Panc1 (cell line): ENCODE measurements at regions not wholly inside any gene's neighbourhood (a gene's known extent, or its start where the extent isn't known, plus 50 kb on each side); places are given as distances from the start of the nearest gene placed in this dataset.

Experiments
- ATAC-seq: fragments of 200-7000 bp; cut with Tn5 transposase; 2 replicates; pipeline ENCODE4 v1.9.1; 2020; ENCODE audit warnings: mild to moderate bottlenecking, moderate library complexity
- BruUV-seq: library from RNA; stranded (reverse); fragments of 400-500 nt; replicated peaks from 2 replicates; lab custom pipeline; 2021; lab: Mats Ljungman, UMichigan
- CTCF ChIA-PET: fragments of 300-600 bp; sonication (Branson Sonifier 250); formaldehyde crosslinking; loops from one replicate; lab custom pipeline; 2022; ENCODE audit warnings: antibody characterized with exemption; lab: Charles Lee
- POLR2A ChIA-PET: fragments of 300-600 bp; sonication (Branson Sonifier 250); formaldehyde crosslinking; loops from one replicate; lab custom pipeline; 2022; ENCODE audit warnings: antibody characterized with exemption; lab: Charles Lee
- DNase-seq: peaks from one replicate; pipeline ENCODE4 v3.0.0-alpha.2; 2010; ENCODE audit warnings: low read depth, low spot score
- H3K27ac ChIP-seq: 2 replicates; pipeline ENCODE4 v1.5.1; 2011; ENCODE audit warnings: mild to moderate bottlenecking, low read length, inconsistent platforms
- H3K27me3 ChIP-seq: fragments of 200-500 bp; sonication (Bioruptor generic); 2 replicates; pipeline ENCODE4 v1.6.0; 2014; ENCODE audit warnings: low read length, inconsistent platforms; ENCODE audit not compliant: control insufficient read depth, insufficient read depth
- H3K36me3 ChIP-seq: fragments of 200-500 bp; sonication (Bioruptor generic); 2 replicates; pipeline ENCODE4 v1.5.1; 2014; ENCODE audit warnings: inconsistent platforms, mild to moderate bottlenecking, low read length, moderate library complexity; ENCODE audit not compliant: control insufficient read depth, insufficient read depth
- H3K4me1 ChIP-seq: 2 replicates; pipeline ENCODE4 v1.5.1; 2011; ENCODE audit warnings: inconsistent platforms, mild to moderate bottlenecking, low read length, moderate library complexity; ENCODE audit not compliant: control insufficient read depth, insufficient read depth
- H3K4me3 ChIP-seq, 2 experiments: 2 replicates each; pipeline ENCODE4 v1.5.1; 2011 to 2012; ENCODE audit warnings: low read depth in 2 of 2, low read length in 2 of 2, mild to moderate bottlenecking in 2 of 2, inconsistent platforms in 1 of 2, moderate library complexity in 1 of 2
- H3K9me3 ChIP-seq: fragments of 200-500 bp; sonication (Bioruptor generic); 2 replicates; pipeline ENCODE4 v1.5.1; 2014; ENCODE audit warnings: low read depth, mild to moderate bottlenecking, inconsistent platforms, low read length, moderate library complexity; ENCODE audit not compliant: control insufficient read depth, insufficient read depth
- POLR2AphosphoS5 ChIP-seq: IDR thresholded peaks from 2 replicates; pipeline ENCODE4 v1.6.1; 2012; ENCODE audit warnings: mild to moderate bottlenecking, low read depth, low read length, moderate library complexity
- SIN3A ChIP-seq: IDR thresholded peaks from 2 replicates; pipeline ENCODE4 v1.6.1; 2012; ENCODE audit warnings: low read depth, mild to moderate bottlenecking, low read length, moderate library complexity, borderline replicate concordance; ENCODE audit not compliant: insufficient read depth
- TCF7L2 ChIP-seq: IDR thresholded peaks from 2 replicates; pipeline ENCODE4 v1.6.1; 2011; ENCODE audit warnings: mild to moderate bottlenecking, low read depth, low read length, inconsistent platforms
- in situ Hi-C: cut with HindIII; loops from 2 replicates; pipeline ENCODE4 v1.10.0; 2016; ENCODE audit warnings: low sequenced_read_pairs, low pct_unique_long_range_greater_than_20kb
- intact Hi-C: fragments of 100-400 bp; cut with micrococcal nuclease; formaldehyde crosslinking; loops from one replicate; pipeline ENCODE4 v1.10.0; 2022; ENCODE audit not compliant: unreplicated experiment
- TF ChIP-seq, protein P1 (sequence below), 2 experiments: IDR thresholded peaks; 2 replicates each; pipeline ENCODE4 v1.6.1; 2011 to 2012; ENCODE audit warnings: low read depth in 2 of 2, control low read depth in 1 of 2, low read length in 1 of 2, mild to moderate bottlenecking in 1 of 2, moderate library complexity in 1 of 2; ENCODE audit not compliant: insufficient read depth in 1 of 2
- TF ChIP-seq, protein P2 (sequence below): fragments of 450-650 bp; IDR thresholded peaks from 2 replicates; pipeline ENCODE4 v1.5.1; 2017; ENCODE audit warnings: mild to moderate bottlenecking

DNA sequence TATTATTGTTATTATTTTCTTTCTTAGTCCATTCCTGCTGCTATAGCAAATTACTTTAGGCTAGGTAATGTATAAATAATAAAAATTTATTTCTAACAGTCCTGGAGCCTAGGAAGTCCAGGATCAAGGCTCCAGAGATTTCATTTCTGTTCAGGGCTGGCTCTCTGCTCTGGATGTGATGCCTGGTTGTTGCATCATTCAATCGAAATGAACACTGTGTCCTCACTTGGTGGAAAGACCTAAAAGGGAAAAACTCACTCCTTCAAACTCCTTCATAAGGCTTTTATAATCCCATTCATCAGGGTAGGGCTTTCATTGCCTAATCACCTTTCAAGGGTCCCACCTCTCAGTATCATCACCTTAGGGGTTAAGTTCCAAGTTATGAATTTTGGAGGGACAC is 395.0 kb downstream of the EFNB2 start:
- ChIA-PET CTCF (no interaction called here), POLR2A (no interaction called here)
- ATAC-seq = no peak
- no peak for DNase-seq
- H3K27me3 ChIP-seq = no peaks in the 10 kb centered on the region
- H3K4me1 ChIP-seq = no peaks in the 10 kb centered on the region
- no peaks in the 10 kb centered on the region for H3K9me3 ChIP-seq
- no TSS peak for BruUV-seq
- H3K36me3 ChIP-seq = no peaks in the 10 kb centered on the region
- H3K27ac ChIP-seq = no peak overlapping the region
- intact Hi-C loops = no loop called here
- H3K4me3 ChIP-seq = no peak overlapping the region
- TF ChIP-seq SIN3A = no peak
- in situ Hi-C loops = no loop called here

DNA sequence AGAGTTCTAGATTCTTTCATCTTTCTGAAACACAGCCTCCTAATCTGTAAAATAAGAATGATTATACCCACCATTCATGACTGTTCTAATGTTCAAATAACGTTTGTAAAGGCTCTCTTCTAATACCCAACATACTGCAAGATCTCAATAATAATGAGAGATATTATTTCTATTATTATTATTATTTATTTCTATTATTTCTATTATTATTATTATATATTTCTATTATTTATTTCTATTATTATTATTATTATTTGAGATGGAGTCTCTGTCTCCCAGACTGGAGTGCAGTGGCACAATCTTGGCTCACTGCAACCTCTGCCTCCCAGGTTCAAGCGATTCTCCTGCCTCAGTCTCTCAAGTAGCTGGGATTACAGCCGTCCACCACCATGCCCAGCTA is 395.5 kb downstream of the EFNB2 start:
- intact Hi-C loops = no loop called here
- CTCF ChIA-PET = no interaction called here
- no peak for DNase-seq

DNA sequence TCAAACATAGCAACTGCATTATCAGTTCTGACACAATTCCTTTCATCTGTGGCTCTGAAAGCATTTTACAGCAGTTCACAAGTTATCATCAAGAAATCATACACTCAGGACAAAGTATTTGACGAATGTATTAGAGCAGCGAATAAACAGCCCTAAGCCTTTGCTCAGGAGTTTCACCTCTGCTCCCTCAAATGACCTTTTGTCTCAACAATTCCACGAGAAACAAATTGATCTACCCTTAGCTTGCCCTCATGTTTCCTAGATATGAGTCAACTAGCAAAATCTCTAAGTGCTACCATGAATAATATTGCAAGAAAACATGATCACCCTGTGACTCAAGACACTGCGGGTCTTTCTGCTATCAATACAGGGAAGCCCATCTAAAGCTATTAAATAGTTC is 396.1 kb downstream of the EFNB2 start:
- POLR2A ChIA-PET = no interaction called here
- CTCF ChIA-PET = no interaction called here
- no peaks in the 10 kb centered on the region for H3K9me3 ChIP-seq
- intact Hi-C loops = no loop called here
- in situ Hi-C loops = no loop called here
- H3K36me3 ChIP-seq = no peaks in the 10 kb centered on the region
- ATAC-seq (no peak), DNase-seq (no peak)
- no peak overlapping the region for H3K27ac ChIP-seq
- TF ChIP-seq, protein P1, sequence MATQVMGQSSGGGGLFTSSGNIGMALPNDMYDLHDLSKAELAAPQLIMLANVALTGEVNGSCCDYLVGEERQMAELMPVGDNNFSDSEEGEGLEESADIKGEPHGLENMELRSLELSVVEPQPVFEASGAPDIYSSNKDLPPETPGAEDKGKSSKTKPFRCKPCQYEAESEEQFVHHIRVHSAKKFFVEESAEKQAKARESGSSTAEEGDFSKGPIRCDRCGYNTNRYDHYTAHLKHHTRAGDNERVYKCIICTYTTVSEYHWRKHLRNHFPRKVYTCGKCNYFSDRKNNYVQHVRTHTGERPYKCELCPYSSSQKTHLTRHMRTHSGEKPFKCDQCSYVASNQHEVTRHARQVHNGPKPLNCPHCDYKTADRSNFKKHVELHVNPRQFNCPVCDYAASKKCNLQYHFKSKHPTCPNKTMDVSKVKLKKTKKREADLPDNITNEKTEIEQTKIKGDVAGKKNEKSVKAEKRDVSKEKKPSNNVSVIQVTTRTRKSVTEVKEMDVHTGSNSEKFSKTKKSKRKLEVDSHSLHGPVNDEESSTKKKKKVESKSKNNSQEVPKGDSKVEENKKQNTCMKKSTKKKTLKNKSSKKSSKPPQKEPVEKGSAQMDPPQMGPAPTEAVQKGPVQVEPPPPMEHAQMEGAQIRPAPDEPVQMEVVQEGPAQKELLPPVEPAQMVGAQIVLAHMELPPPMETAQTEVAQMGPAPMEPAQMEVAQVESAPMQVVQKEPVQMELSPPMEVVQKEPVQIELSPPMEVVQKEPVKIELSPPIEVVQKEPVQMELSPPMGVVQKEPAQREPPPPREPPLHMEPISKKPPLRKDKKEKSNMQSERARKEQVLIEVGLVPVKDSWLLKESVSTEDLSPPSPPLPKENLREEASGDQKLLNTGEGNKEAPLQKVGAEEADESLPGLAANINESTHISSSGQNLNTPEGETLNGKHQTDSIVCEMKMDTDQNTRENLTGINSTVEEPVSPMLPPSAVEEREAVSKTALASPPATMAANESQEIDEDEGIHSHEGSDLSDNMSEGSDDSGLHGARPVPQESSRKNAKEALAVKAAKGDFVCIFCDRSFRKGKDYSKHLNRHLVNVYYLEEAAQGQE (IDR thresholded peaks at IDR 0.05; ENCODE audit: insufficient read depth in 1 of 2, low read depth in 2 of 2, low read length in 1 of 2) = no peak
- TF ChIP-seq TCF7L2 = no peak
- H3K27me3 ChIP-seq = no peaks in the 10 kb centered on the region
- H3K4me1 ChIP-seq = no peaks in the 10 kb centered on the region
- no peak overlapping the region for H3K4me3 ChIP-seq
- BruUV-seq = no TSS peak

More for the DNA sequence above, 395.5 kb downstream of the EFNB2 start:
- Histone ChIP-seq H3K4me1 (no peaks in the 10 kb centered on the region), H3K36me3 (no peaks in the 10 kb centered on the region), H3K27me3 (no peaks in the 10 kb centered on the region), H3K4me3 (no peak overlapping the region), H3K9me3 (no peaks in the 10 kb centered on the region), H3K27ac (no peak overlapping the region)
- POLR2A ChIA-PET = no interaction called here
- ATAC-seq = no peak
- in situ Hi-C loops = no loop called here
- BruUV-seq = no TSS peak
- no peak for TF ChIP-seq TCF7L2
- TF ChIP-seq SIN3A = no peak
- TF ChIP-seq POLR2AphosphoS5 = no peak
- TF ChIP-seq, protein P2, sequence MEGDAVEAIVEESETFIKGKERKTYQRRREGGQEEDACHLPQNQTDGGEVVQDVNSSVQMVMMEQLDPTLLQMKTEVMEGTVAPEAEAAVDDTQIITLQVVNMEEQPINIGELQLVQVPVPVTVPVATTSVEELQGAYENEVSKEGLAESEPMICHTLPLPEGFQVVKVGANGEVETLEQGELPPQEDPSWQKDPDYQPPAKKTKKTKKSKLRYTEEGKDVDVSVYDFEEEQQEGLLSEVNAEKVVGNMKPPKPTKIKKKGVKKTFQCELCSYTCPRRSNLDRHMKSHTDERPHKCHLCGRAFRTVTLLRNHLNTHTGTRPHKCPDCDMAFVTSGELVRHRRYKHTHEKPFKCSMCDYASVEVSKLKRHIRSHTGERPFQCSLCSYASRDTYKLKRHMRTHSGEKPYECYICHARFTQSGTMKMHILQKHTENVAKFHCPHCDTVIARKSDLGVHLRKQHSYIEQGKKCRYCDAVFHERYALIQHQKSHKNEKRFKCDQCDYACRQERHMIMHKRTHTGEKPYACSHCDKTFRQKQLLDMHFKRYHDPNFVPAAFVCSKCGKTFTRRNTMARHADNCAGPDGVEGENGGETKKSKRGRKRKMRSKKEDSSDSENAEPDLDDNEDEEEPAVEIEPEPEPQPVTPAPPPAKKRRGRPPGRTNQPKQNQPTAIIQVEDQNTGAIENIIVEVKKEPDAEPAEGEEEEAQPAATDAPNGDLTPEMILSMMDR = no peak
- TF ChIP-seq, protein P1 (IDR thresholded peaks at IDR 0.05; ENCODE audit: insufficient read depth in 1 of 2, low read depth in 2 of 2, low read length in 1 of 2) = no peak
